Esophagus squamous epithelium (tissue), 4 donors: ENCODE measurements at regions not wholly inside any gene's neighbourhood (a gene's known extent, or its start where the extent isn't known, plus 50 kb on each side); places are given as distances from the start of the nearest gene placed in this dataset.

ENCODE experiments used
- CTCF ChIP-seq, 6 experiments: fragments of 450-650 bp in 4 of 6; fragments of 200-600 bp in 2 of 6; sonication (generic) in 2 of 6; IDR thresholded peaks; one replicate each; pipeline ENCODE4 v1.5.1; 2016 to 2019; ENCODE audit warnings: antibody characterized with exemption in 6 of 6, mild to moderate bottlenecking in 4 of 6, moderate library complexity in 4 of 6
- POLR2A ChIP-seq, 4 donors: fragments of 450-650 bp; IDR thresholded peaks; one replicate each; pipeline ENCODE4 v1.6.1; 2017; ENCODE audit warnings: antibody characterized with exemption in 4 of 4, mild to moderate bottlenecking in 4 of 4, moderate library complexity in 3 of 4

- TF ChIP-seq POLR2A (IDR thresholded peaks at IDR 0.05) (no peak), CTCF (IDR thresholded peaks at IDR 0.05) (no peak)
Observed at GRCh38 chr2:145849466-145849865, 1329.5 kb upstream of the ZEB2 start.
